ENCODE measurements at regions not wholly inside any gene's neighbourhood (a gene's known extent, or its start where the extent isn't known, plus 50 kb on each side); places are given as distances from the start of the nearest gene placed in this dataset.
"Not testable (repeated sequence)": the region's sequence is repeated elsewhere in the genome, so short reads cannot be mapped to it uniquely, and the experiment has no call there.

DNA sequence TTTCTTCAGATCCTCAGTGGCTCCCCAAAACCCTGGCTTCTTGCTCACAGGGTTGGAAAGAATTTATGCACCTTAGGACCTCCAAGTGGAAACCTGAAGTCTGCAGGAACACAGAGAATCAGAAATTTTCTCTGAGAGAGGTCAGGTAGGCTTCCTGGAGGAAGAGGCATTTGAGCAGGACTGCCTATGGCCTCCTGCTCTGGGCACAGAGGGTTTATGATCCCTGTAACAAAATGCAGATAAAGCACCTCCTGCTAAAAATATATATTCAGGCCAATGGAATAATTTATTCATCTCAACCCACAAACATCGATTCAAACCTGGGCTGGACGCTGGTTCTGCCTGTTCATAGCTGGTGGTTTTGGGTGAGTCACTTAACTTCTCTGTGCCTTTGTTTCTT lies 68.1 kb upstream of the FGF3 start:
- no peak for DNase-seq

DNA sequence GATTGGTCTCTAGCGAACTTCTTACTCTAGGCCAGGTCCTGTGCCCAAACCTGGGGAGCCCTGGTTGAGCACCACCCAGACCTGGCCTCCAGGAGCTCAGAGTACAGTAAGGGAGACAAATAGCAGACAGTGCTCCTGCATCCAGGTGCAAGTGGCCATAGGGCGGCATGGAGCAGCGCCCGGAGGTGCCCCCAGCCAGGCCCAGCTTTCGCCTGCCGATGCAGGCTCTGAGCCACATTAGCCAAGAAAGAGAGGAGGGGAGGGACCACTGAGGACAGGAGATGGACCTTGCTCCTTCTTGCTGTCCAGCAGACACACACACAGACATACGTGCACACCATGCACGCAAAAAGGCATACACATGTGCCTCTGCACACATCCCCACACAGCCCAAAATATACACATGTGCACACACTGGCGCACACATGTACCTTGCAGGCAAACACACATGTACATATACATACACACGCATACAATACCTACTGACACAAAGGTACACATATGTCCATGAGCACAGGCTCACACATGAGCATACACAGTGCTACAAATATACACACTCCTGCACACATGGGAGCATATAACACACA lies 68.7 kb upstream of the FGF3 start:
- DNase-seq: no peak

DNA sequence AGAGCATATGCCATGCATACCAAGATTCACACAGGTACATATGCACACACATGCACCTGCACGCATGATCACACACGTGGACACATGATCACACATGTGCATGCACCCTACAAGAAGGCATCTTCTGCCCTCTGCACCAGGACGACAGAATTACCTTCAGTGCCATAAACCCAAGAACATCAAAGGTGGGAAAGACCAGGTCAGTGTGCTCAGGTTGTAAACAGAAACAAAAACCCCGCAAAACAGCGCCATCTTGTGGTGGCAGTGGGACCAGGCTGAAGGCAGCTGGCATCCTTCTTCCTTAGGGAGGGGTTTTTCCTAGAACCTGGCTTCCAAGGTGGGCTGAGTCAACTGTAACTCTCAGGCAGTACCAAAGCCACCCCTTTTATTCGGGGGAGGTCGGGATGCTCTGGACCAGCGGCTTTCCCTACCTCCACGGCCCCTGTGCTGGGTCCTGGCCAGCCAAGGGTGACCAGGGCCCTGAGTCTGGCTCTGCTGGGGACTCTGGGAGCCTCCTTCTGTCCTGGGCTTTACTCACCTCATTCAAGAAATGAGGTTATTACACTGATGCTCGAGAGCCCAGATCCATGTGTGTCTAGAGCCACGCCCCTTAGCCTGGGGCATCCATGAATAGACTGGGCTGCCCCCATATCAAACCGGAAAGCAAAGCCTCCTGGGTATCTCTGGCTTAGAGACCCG lies 69.4 kb upstream of the FGF3 start:
- DNase-seq: peak; percentile 53

DNA sequence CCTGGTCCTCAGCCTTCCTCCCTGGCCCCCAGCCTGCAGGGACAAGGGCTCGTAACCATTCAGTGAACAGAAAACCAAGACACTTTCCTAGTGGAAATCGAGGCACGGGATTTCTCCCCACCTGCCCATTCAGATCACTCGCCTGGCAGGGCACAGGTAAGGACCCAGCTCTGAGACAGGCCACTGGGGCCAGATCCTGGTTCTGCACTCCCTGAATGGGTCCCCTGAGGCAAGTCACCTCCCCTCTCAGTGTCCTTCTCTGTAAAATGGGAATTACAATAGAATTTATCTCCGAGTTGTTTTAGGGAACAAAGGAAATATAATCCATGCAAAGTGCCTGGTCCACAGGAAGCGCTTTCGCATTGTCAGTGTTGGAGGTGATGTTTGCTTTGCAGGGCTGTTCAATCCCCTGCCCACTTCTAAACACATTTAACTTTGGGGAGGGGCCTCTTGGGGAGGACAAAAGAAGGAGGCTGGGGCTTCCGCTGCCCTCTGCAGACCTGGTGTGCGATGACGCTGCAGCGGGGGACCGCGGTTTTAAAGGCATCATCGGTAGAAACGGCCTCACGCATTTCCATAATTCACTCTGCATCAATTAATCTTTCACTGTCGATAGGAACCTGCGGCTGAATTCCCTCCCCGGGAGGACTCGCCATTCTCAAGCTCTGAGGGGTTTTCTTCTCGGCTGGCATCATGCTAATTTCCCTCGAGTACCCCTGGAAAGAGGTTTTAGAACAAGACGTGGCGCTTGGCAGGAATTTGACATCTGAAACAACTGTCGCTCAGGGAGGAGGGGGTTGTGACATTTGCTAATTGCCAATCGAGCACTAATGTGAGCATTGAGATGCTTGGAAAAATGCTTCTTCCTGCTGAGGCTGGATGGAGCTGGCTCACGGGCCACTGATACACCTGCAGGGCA lies 70.4 kb upstream of the FGF3 start:
- DNase-seq: no peak

DNA sequence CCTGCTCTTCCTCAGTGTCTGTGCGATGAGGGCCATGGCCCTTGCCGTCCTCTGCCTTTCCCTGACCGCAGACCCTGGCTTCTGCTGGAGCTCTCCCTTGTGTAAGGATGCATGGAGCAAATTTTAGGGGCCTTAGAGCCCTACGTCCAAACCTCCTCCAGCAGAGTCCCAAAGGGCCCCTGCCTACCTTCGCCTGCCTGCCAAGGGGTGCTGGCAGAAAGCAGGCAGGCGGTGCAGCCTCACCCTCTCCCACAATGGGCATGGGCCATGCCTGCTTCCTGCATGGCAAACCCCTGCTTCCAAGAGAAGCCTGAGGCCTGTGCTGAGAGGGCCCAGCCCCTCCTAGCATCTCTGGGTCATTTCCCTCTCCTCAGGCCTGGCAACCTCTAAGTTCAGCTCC lies 71.3 kb upstream of the FGF3 start:
- no peak for DNase-seq

DNA sequence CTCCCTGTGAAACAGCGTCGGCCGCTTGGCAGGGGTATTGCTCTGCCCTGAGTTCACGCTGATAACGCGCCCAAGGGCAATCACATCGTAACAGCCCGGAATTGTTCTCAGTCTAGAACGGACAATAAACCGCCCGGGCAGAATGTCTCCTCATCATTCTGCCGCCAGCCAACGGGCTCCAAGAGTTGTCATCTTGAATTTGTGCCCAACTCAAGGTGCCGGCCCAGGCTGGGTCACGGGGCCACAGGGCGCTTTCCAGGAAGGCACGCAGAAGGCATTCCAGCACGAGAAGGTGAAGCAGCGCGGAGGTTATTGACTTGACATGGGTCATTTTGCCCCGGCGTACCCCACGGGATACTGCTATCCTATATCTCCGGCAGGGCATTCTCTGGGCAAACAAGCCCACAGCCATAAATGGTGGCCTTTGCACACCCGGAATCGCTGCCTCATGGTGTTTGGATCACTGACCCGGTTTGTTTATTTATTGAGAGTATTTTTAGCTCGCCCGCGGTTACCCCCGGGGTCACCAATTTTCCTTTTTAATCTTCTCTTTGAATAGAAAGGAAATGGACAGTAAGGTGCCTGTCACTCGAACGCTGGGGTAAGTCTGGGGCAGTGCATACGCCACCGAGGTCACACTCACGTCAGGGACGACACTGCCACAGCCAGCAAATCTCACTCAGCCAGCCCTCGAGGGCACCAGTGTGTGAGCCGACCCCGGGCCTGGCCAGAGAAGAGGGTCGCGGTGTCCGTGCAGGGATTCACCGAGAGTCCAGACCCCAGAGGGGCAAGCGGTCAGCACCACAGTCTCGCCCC lies 72.4 kb upstream of the FGF3 start:
- DNase-seq: no peak

DNA sequence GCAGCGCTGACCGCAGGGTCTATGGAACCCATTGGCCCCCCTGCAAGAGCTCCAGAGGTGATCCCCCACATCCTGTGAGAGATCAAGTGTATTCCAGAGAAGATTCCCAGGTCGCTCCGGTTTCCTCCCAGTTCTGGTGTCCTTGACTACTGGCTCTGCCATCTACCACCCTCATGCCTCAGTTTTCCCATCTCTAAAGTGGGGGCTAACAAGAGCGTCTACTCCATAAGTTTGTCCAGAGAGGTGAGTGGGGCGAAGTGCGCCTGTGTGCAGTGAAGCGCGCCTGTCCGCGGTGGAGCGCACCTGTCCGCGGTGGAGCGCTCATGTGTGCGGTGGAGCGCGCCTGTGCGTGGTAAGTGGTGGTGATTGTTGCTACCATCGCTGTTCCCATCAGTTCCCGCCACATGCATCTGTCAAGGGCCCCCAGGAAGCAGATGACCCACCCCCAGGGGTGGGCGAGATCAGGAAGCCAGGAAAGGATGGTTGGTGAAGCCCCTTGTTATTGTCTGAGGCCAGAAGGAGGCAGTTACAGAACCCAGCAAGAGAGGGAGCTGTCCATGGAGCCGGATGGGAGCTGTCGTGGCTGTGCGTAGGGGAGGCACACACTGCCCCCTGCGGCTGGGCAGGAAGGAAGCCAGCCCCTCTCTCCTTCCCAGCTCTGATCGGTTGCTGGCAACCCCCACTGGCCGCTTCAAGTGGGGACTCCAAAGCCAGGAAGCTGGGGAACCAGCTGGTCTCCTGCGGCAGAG lies 73.2 kb upstream of the FGF3 start:
- DNase-seq: no peak

DNA sequence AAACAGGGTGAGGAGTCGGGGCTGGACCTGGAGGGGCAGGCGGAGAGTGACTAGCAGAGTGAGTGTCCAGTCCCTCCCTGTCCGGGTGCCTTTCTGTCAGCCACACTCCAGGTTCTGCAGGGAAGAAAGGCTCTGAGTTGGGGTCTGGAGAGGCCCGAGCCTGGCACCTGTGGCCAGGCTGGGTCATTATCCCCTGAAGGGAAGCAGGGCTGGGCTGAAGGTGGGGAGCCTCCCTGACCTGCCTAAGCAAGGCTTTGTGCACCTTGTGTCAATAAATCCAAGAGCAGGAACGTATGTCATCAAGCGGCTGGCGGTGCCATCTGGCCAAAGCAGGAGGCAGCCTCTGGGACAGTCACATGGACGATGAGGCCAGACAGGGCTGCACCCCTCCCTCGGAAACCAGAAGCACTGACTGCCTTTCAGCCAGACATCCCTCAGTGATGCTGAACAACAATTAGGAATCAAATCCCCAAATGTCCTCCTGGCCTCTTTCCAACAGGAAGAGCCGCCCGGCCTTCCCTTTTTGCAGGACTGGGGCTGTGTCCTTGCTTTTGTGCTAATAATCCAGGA lies 73.9 kb upstream of the FGF3 start:
- no peak for DNase-seq

DNA sequence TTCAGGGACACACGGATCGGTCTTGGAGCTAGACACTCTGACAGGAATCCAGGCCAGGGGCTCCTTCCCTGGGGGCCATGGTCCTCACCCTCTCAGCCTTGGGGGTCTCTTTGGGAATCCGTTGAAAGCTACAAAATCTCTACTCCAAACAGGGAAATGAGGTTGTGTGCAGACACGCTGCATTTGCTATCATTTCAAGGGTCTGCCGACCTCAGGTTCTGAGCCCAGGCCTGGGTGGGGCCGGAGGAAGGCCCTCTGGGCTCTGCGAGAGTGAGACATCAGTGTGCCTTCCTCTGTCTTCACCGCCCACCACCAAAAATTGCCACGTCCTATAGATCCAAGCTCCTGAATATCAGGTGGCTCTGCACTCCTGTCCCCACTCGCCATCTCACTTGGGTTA lies 74.4 kb upstream of the FGF3 start:
- no peak for DNase-seq

DNA sequence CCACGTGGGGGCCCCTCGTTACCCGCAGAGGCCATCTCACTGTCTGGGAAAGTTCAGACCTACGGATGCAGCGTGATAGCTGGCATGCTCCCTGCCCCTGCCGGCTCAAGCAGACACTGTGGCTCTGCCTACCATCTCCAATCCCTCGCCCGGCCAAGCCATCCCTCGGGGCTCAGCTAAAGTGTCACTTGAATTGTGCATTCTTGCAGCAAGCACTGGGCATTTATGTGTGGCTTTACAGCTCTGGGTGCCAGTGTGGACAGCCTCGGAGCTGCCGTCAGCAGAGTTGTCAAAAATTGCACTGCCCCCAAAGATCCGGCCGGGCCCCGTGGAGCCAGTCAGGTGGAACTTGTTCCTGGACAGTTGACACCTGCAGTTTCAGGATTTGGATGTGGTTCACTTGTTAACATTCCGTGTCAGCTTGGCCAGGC lies 75.0 kb upstream of the FGF3 start:
- no peak for DNase-seq

DNA sequence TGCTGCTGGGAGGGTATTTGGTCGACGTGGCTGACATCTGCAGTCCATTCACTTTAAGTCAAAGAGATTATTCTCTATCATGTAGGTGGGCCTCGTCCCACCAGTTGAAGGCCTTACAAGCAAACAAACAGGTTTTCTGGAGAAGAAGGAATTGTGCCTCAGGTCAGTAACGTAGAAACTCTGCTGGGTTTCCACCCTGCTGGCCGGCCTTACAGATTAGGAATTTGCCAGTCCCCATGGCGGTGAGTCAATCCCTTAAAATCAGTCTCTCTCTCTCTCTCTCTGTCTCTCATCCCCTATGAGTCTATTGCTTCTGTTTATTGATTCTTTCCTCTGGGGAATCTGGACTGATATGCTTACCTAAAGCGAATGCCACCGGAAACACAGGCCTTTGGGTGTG lies 75.4 kb upstream of the FGF3 start:
- DNase-seq: no peak

DNA sequence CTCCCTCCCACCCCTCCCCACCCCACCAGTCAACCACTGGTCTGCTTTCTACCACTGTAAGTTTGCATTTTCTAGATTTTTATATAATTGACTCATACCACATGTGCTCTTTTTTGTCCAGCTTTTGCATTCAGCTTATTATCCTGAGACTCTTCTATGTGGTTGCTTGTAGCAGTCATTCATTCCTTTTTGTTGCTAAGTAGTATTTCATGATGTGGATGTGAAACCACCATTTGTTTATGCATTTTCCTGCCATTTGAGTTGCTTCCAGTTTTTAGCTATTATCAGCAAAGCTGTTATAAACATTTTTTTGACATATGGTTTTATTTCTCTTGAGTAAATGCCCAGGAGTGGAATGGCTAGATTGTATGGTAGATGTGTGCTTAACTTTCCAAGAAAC lies 77.0 kb upstream of the FGF3 start:
- no peak for DNase-seq

DNA sequence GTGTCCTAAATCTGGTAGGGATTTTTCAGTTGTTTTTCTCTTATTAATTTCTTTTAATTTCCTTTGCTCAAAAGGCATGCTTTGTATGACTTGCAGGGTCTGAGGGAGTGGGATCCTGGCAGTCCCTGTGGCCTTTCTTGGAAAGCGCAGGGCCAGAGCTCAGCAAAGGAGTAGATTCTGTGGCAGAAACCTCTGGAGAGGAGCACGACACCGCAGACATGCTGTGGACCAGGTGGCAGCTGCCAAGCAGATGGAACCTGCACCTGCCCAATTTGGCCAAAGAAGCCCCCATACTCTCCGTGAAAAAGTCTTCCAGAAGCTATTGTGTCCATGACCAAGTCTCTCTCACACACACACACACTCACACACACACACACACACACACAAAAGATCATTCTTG lies 78.9 kb upstream of the FGF3 start:
- no peak for DNase-seq

DNA sequence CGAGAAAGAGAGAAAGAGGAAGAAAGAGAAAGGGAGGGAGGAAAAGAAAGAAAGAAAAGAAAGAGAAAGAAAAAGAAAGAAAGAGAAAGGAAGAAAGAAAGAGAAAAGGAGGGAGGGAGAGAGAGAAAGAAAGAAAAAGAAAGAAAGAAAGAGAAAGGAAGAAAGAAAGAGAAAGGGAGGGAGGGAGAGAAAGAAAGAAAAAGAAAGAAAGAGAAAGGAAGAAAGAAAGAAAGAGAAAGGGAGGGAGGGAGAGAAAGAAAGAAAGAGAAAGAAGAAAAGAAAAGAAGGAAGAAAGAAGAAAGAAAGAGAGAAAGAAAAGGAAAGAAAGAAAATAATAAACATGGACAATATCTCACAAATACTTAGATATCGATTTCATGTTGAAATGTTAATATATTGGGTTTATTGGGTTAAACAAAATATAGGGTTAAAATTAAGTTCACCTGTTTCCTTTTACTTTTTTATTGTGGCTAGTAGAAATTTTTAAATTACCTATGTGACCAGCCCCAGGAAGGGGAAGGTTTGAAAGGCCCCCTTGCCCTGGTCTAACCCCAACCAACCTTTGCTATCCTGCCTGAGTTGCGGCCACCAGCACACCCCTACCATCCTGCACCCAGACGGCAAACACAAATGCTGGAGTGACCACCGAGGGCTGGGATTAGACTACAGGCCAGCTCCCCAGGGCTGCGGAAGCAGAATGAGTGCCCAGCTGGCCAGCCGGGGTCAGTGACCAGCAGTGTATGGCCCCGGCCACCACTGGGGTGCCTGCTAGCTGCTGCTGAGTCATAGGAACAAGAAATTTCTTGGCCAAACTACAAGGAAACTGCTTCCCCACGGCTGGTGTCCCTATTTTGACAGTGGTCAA lies 81.0 kb upstream of the FGF3 start:
- DNase-seq: no peak

DNA sequence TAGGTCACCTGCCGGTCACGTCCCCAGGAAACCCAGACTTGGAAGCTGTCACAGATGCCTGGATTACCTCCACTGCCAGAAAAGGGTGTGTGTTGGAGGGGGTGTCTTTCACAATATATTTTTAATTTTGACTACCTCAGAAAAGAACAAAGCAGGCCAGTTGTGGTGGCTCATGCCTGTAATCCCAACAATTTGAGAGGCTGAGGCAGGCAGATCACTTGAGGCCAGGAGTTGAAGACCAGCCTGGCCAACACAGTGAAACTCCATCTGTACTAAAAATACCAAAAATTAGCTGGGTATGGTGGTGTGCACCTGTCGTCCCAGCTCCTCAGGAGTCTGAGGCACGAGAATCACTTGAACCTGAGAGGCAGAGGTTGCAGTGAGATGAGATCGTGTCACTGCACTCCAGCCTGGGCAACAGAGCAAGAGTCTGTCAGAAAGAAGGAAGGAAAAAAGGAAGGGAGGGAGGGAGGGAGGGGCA lies 81.6 kb upstream of the FGF3 start:
- DNase-seq: not testable (repeated sequence)

DNA sequence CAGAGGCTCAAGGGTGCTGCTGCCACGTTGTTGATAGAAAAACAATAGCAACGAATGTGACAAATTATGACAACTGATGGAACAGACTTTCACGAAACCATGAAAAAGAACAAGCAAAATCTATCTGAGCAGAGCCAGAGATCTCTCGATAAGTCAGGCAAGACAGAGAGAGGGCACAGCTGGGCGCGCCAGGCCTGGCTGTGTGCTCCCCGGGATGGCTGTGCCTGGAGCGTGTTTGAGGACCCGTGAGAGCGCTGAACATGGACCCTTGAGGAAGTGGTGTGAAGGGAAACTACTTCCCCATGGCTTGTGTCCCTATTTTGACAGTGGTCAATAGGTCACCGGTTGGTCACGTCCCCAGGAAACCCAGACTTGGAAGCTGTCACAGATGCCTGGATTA lies 83.1 kb upstream of the FGF3 start:
- DNase-seq: no peak

DNA sequence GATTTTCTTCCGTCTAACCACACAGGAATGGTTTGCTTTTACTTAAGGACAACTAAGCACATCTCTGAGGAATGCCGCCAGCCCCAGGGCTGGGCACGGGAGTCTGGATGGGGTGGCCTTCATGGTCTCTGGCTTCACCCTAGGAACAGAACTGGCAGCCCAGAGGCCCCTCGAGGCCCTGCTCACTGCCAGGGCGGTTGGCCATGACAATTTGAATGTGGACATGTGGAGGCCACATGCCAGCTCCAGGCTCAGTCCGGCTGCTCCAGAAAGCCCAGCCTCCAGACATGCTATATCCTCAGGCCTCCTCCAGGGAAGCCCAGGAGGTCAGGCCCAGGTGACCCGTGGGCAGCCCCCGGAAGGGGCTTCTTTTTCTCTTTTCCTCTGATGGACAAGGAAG lies 84.0 kb upstream of the FGF3 start:
- DNase-seq: no peak

DNA sequence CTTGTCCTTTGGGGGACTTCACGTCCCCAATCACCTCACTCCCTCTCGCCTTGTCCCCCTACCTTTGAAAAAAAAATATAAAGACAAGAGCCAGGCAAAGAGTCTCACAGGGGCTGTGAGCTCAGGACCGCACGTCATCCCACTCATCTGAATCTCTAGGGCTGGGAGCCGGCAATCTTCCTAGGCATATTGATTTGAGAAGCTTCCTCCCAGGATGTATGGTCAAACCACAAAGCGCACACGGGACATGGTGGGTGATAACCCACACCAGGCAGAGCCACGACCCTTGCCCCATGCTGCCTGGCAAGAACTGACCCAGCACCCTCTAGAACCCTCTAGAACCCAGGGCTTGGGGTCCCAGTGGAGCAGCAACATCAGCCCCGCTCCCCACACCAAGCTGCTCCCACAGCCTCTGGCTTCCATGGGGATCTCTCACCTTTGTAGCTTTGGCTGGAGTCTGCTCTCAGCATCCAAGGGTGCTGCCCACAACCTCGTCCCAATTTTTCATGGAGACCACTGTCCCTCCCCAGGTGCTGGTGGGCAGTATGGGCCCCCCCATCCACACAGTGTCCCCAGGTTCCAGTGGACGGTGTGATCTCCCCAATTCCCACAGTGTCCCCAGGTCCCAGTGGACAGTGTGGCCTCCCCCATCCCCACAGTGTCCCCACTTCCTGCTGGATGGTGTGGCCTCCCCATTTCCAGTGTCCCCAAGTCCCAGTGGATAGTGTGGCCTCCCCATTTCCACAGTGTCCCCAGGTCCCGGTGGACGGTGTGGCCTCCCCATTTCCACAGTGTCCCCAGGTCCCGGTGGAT lies 85.2 kb upstream of the FGF3 start:
- no peak for DNase-seq

DNA sequence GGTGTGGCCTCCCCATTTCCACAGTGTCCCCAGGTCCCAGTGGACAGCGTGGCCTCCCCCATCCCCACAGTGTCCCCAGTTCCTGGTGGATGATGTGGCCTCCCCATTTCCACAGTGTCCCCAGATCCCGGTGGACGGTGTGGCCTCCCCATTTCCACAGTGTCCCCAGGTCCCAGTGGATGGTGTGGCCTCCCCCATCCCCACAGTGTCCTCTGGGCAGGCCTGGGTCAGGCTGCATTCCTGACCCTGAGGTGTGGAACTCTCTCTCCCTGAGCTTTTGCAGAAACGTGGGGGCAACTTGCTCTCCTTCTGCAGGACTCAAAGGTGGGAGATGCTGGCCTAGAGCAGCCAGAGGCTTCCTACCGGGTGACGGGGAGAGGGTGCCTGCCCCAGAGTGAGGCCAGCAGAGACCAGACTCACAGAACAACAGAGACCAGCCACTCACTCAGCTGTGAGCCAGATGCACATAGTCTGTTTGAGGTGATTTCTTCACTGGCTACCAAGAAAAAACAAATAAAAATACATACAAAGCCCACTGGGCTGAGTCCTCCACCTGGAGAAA lies 85.8 kb upstream of the FGF3 start:
- no peak for DNase-seq
